HEK293 (cell line): ENCODE measurements at regions not wholly inside any gene's neighbourhood (a gene's known extent, or its start where the extent isn't known, plus 50 kb on each side); places are given as distances from the start of the nearest gene placed in this dataset.

Experiments
- CTCF ChIP-seq: fragments of 450-650 bp; formaldehyde crosslinking; IDR thresholded peaks from 2 replicates; pipeline ENCODE4 v1.5.1; 2016; ENCODE audit warnings: missing biosample characterization, missing genetic modification characterization
- REST ChIP-seq: fragments of 450-650 bp; formaldehyde crosslinking; IDR thresholded peaks from 2 replicates; pipeline ENCODE4 v1.5.1; 2016; ENCODE audit warnings: missing biosample characterization, missing genetic modification characterization
- ZNF350 ChIP-seq: fragments of 450-650 bp; formaldehyde crosslinking; IDR thresholded peaks from 2 replicates; pipeline ENCODE4 v1.5.0; 2017; ENCODE audit warnings: missing biosample characterization, mild to moderate bottlenecking, missing genetic modification characterization
- ZNF639 ChIP-seq: fragments of 450-650 bp; formaldehyde crosslinking; IDR thresholded peaks from 2 replicates; pipeline ENCODE4 v1.5.1; 2016; ENCODE audit warnings: missing biosample characterization, missing genetic modification characterization

DNA sequence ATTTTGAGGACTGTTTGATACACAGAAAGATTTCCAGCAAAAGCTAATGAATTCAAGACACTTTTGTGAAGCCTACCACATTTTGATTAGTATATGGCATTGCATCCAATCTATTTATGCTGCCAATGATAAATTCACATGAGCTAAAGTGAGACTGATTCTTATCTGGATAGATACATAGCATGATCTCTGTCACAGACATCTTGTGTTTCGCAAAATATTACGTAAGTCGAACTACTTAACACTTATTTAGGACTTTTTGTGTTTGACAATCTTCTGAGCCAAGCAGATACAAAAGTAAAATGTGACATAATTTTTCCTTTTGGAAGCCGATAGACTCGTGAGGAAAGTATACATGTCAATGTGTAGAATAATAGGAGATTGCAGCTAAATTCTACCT lies 251.6 kb downstream of the HACE1 start:
- TF ChIP-seq ZNF350 (tag by site-specific recombination): no peak
- no peak for TF ChIP-seq ZNF639 (tag by site-specific recombination)
- TF ChIP-seq CTCF (tag by site-specific recombination): no peak
- TF ChIP-seq REST (tag by site-specific recombination): no peak
